ENCODE measurements at regions not wholly inside any gene's neighbourhood (a gene's known extent, or its start where the extent isn't known, plus 50 kb on each side); places are given as distances from the start of the nearest gene placed in this dataset.

DNA sequence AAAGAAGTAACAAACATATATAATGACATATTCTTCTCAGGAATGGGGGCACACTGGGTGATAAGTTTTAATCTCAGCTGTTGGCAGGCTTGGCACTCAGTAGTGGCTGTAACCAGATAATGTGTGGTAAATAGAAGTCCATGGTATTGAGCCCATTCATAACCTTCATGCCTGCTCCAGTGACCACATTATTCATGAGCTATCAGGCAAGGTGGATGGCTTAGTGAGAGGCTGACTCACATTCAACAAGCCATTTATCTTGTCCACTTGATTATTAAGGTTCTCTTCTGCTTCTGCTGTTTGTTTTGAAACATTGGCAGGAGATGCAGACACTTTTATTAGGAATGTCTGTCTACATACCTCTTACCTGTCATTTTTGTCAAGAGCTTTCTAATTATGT lies 950.4 kb upstream of the LRFN5 start:
- no peak for TF ChIP-seq POLR2A (IDR thresholded peaks at IDR 0.05)
- TF ChIP-seq, protein P1, sequence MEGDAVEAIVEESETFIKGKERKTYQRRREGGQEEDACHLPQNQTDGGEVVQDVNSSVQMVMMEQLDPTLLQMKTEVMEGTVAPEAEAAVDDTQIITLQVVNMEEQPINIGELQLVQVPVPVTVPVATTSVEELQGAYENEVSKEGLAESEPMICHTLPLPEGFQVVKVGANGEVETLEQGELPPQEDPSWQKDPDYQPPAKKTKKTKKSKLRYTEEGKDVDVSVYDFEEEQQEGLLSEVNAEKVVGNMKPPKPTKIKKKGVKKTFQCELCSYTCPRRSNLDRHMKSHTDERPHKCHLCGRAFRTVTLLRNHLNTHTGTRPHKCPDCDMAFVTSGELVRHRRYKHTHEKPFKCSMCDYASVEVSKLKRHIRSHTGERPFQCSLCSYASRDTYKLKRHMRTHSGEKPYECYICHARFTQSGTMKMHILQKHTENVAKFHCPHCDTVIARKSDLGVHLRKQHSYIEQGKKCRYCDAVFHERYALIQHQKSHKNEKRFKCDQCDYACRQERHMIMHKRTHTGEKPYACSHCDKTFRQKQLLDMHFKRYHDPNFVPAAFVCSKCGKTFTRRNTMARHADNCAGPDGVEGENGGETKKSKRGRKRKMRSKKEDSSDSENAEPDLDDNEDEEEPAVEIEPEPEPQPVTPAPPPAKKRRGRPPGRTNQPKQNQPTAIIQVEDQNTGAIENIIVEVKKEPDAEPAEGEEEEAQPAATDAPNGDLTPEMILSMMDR (IDR thresholded peaks at IDR 0.05) = no peak
